Activated CD8-positive, alpha-beta T cell treated with anti-CD3 and anti-CD28 coated beads for 36 hours (primary cell): ENCODE measurements at regions not wholly inside any gene's neighbourhood (a gene's known extent, or its start where the extent isn't known, plus 50 kb on each side); places are given as distances from the start of the nearest gene placed in this dataset.

Source experiments
- ATAC-seq: fragments of 200-7000 bp; cut with Tn5 transposase; one replicate; pipeline ENCODE4 v1.10.0; 2021; ENCODE audit warnings: mild to moderate bottlenecking, moderate library complexity
- CTCF ChIA-PET: fragments of 350-600 bp; sonication (Branson Sonifier 250); formaldehyde crosslinking; loops from one replicate; lab custom pipeline; 2021; ENCODE audit warnings: antibody characterized with exemption; lab: Charles Lee
- POLR2A ChIA-PET: fragments of 350-600 bp; sonication (Branson Sonifier 250); formaldehyde crosslinking; loops from one replicate; lab custom pipeline; 2021; ENCODE audit warnings: antibody characterized with exemption; lab: Charles Lee
- DNase-seq: peaks from one replicate; pipeline ENCODE4 v3.0.0-alpha.2; 2020
- H3K27ac Mint-ChIP-seq: one replicate; pipeline ENCODE4 v1.8.0; 2021; ENCODE audit warnings: mild to moderate bottlenecking, mixed read lengths
- H3K27me3 Mint-ChIP-seq: one replicate; pipeline ENCODE4 v1.8.0; 2021; ENCODE audit warnings: mixed read lengths
- H3K36me3 Mint-ChIP-seq: one replicate; pipeline ENCODE4 v1.8.0; 2021; ENCODE audit warnings: low read depth, mixed read lengths
- H3K4me1 Mint-ChIP-seq: one replicate; pipeline ENCODE4 v1.8.0; 2021; ENCODE audit warnings: low read depth, mixed read lengths
- H3K4me3 Mint-ChIP-seq: one replicate; pipeline ENCODE4 v1.8.0; 2021; ENCODE audit warnings: mild to moderate bottlenecking, moderate library complexity, mixed read lengths
- H3K9me3 Mint-ChIP-seq: one replicate; pipeline ENCODE4 v1.8.0; 2021; ENCODE audit warnings: mixed read lengths
- intact Hi-C: fragments of 100-400 bp; cut with micrococcal nuclease; formaldehyde crosslinking; loops from one replicate; pipeline ENCODE4 v1.10.0; 2022
- TF ChIP-seq, protein P1 (sequence below): fragments of 200-600 bp; IDR thresholded peaks from one replicate; pipeline ENCODE4 v1.8.0; 2022; ENCODE audit warnings: antibody characterized with exemption, mild to moderate bottlenecking

DNA sequence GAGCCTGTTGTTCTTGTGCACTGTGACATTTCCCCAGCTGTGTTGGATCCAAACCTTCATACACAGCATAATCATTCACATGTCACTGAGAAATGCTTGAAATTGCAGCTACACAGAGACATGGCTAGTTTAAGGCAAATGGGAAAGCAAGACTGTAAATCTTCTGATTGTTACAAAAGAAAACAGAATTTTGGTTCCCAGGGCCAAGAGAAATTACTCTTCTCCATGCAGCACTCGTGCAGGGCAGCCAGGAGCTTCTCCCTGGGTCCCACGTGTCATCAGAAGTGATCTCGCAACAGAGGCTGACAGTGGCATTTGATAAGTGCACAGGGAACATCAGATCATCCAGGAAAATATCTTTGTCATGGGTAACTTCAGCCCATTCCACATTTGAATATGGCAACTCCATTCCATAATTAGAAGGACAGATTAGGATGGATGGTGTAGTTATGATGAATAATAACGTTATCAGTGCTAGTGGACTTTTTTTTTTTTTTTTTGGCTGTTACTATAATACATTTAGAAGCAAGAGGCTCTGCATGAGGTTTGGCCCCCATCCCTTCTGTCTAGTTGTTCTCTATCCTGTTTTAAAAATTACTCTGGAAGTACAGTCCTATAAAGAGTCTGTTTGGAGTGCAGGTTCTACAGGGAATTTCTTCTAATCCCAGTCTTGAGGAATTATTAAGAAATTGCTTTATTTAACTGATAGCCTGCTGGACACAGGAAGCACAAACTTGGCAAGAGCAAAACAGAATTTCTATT is 571.0 kb upstream of the NOX3 start:
- Mint-ChIP-seq H3K27me3 (no peaks in the 10 kb centered on the region), H3K9me3 (peaks cover 24% of the 10 kb centered on the region), H3K4me3 (no peak overlapping the region), H3K36me3 (peaks cover 2% of the 10 kb centered on the region), H3K4me1 (peaks cover 8% of the 10 kb centered on the region), H3K27ac (no peak overlapping the region)
- ATAC-seq: no peak
- POLR2A ChIA-PET: no interaction called here
- CTCF ChIA-PET: no interaction called here
- no peak for DNase-seq
- intact Hi-C loops: no loop called here
- TF ChIP-seq, protein P1, sequence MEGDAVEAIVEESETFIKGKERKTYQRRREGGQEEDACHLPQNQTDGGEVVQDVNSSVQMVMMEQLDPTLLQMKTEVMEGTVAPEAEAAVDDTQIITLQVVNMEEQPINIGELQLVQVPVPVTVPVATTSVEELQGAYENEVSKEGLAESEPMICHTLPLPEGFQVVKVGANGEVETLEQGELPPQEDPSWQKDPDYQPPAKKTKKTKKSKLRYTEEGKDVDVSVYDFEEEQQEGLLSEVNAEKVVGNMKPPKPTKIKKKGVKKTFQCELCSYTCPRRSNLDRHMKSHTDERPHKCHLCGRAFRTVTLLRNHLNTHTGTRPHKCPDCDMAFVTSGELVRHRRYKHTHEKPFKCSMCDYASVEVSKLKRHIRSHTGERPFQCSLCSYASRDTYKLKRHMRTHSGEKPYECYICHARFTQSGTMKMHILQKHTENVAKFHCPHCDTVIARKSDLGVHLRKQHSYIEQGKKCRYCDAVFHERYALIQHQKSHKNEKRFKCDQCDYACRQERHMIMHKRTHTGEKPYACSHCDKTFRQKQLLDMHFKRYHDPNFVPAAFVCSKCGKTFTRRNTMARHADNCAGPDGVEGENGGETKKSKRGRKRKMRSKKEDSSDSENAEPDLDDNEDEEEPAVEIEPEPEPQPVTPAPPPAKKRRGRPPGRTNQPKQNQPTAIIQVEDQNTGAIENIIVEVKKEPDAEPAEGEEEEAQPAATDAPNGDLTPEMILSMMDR: no peak

DNA sequence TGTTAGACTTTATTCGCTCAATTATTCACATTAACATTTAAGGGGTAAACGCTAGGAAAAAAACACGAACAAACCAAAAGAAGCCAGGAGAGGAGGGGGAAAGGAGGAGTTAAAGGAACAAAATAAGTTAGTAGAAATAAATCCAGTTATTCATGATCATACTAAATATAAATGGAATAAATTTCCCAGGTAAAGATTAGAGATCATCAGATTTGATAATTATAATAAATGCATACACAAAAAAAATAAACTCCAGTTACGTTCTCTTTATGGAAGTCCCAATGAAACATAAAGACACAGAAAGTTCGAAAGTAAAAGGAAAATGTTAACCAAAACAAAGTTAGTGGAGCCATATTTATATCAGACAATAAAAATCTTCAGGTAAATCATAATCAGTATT is 568.7 kb upstream of the NOX3 start:
- ChIA-PET CTCF (interaction anchor here (0.7 kb wide), 1 partner anchor 86 kb away, joined by 3 read pairs; no protein-coding TSS in a partner anchor), POLR2A (interaction anchor here (0.7 kb wide), 1 partner anchor 45 kb away, joined by 3 read pairs; no protein-coding TSS in a partner anchor)
- DNase-seq: no peak
- peaks cover 24% of the 10 kb centered on the region for H3K9me3 Mint-ChIP-seq
- peaks cover 2% of the 10 kb centered on the region for H3K36me3 Mint-ChIP-seq
- ATAC-seq: no peak
- H3K4me3 Mint-ChIP-seq: no peak overlapping the region
- H3K4me1 Mint-ChIP-seq: peaks cover 8% of the 10 kb centered on the region
- TF ChIP-seq, protein P1: no peak
- H3K27me3 Mint-ChIP-seq: no peaks in the 10 kb centered on the region
- no peak overlapping the region for H3K27ac Mint-ChIP-seq
- intact Hi-C loops: no loop called here

DNA sequence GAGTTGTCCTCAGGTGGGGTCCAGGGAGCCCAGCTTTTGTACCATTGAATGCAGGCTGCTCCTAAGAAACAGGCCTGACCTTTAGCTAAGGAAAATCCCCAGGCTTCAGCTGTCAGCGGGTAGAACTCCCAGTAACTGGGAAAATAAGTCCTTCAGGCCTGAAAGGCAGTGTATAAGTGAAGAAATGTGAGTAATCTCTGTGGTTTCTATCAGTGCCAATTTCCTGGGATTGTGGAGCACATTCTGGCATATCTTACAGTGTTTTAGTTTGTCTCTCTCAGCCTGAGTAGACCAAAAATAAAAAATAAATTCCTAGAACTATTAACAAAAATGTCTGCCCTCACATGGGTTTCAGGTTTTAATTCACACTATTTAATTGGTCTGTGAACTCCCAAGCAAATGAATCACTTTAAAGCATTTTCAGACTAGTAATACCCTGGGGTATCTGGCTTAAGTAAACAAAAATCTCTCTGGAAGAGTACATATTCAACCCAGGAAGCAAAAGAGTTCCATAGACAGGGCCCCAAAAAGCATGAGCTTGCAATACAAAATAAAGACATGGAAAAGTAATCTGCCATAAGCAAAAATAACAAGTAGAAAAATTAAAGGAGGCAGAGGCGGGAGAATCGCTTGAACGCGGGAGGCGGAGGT is 566.2 kb upstream of the NOX3 start:
- H3K27me3 Mint-ChIP-seq: no peaks in the 10 kb centered on the region
- intact Hi-C loops: no loop called here
- H3K4me1 Mint-ChIP-seq: no peaks in the 10 kb centered on the region
- H3K36me3 Mint-ChIP-seq: peaks cover 2% of the 10 kb centered on the region
- peaks cover 24% of the 10 kb centered on the region for H3K9me3 Mint-ChIP-seq
- DNase-seq (no peak), ATAC-seq (no peak)
- no peak overlapping the region for H3K4me3 Mint-ChIP-seq
- ChIA-PET POLR2A (no interaction called here), CTCF (no interaction called here)
- H3K27ac Mint-ChIP-seq: no peak overlapping the region
- TF ChIP-seq, protein P1: no peak

DNA sequence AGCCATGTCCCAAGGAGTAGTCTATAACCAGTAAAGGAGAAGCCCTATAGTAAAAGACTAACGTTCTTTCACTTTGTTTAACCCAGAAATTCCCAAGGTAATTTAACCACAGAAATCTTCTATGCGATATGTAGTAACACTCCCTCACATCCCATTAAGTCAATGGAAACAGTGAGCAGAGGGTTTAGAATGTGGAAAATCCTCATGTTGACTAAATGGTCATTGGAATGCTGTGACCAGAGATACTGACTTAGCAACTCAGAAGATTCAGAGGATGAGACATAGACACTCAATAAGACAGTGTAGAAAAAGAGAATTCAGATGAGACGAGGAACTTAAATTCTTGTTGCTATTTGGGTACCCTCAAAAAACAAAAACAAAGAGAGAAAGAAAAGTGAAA is 562.2 kb upstream of the NOX3 start:
- H3K4me1 Mint-ChIP-seq: peaks cover 12% of the 10 kb centered on the region
- CTCF ChIA-PET: no interaction called here
- H3K27me3 Mint-ChIP-seq: no peaks in the 10 kb centered on the region
- H3K4me3 Mint-ChIP-seq: no peak overlapping the region
- ATAC-seq (no peak), DNase-seq (no peak)
- no peak overlapping the region for H3K27ac Mint-ChIP-seq
- no peaks in the 10 kb centered on the region for H3K36me3 Mint-ChIP-seq
- intact Hi-C loops: no loop called here
- H3K9me3 Mint-ChIP-seq: peaks cover 4% of the 10 kb centered on the region
- POLR2A ChIA-PET: no interaction called here
- TF ChIP-seq, protein P1: no peak
